ENCODE measurements at regions not wholly inside any gene's neighbourhood (a gene's known extent, or its start where the extent isn't known, plus 50 kb on each side); places are given as distances from the start of the nearest gene placed in this dataset.
"Not testable (repeated sequence)": the region's sequence is repeated elsewhere in the genome, so short reads cannot be mapped to it uniquely, and the experiment has no call there.

DNA sequence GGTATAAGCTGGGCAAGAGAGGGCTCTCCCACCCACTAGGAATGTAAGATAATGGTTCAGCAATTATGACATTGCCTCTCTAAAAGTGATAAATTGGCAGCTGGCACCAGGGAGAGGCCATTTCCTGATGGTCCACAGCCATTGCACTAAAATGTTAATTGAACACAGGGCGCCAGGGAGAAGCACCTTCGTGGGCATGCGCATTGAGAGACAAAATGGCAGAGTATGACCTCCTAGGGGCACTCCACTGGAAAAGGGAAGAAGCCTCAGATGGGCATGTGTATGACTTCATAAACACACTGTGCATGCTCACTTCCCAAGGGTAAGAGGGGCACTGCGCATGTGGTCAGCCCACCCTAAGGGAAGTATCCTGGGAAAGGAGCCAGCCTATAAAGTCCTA, 419.2 kb downstream of the AGTPBP1 start:
- no peak for DNase-seq

DNA sequence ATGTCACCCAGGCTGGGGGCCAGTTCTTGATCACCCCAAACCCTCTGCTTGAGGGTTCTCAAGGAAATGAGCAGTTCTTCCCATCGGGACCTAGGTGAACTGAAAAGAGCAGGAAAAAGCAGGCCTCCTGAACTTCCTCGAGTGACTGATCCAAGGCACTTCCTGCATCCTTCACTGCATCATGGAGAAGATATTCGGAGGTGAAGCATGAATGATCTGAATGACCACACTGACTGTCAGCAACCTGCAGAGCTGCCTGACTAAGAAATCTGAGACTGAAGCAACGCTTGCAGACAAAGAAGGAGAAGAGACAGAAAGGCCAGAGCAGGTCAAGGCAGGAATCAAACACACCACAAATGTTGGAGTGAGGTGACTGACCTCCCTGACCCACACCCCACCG, 420.2 kb downstream of the AGTPBP1 start:
- DNase-seq: no peak

DNA sequence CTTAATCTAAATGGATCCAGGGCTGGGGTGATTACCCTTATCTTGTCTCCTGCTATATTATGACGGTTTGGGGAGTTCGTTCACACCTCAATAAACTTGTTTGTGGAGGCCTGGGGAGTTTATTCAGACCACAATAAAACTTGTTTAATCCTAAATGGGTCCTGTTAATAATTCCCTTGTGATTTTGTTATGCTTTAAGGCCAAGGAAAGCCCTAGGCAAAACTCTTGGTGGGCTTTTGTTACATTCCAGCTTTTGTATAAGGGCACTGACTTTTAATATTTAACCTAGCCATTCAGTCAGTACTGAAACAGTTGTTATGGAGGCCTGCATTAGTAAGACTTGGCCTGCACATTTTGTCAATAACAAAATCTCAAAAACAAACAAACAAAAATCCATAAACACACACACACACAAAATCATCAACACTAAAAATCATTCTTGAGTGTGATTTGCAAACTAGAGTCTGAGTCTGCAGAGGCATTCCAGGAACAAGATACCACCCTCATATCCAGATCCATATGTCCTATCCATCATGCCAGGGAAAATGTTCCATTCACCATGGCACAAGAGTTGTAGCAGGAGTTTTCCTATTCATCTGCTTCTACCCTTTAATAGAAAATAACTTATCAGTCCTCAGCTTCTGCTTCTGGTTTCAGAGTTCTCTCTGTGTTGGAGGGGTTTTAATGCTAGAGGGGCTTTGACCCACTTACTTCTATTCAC, 421.7 kb downstream of the AGTPBP1 start:
- DNase-seq: no peak

DNA sequence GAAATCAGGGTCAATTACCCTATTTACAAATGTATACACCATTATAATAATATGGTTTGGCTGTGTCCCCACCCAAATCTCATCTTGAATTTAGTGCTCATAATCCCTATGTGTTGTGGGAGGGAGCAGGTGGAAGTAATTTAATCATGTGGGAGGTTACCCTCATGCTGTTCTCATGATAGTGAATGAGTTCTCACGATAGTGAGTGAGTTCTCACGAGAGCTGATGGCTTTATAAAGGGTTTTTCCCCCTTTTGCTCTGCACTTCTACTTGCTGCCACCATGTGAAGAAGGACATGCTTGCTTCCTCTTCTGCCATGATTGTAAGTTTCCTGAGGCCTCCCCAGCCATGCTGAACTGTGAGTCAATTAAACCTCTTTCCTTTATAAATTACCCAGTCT, 426.2 kb downstream of the AGTPBP1 start:
- DNase-seq: not testable (repeated sequence)

DNA sequence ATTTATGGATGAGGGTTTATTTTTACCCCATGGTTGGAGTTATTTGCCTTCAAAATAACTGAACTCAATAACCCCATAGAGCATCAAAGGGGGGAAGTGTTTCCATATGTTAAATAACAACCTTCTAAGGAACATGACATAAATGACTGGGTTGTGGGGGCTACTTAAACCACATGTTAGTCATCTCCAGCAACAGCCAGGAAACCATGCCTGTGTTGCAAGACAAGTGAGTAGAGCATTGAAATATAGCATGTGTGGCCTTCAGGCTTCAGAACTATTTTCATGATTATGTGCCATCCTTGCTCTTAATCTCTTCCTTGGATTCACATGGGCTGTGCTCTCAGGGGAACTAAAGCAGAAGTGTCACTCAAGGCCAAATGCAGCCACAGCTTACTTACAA, 431.2 kb downstream of the AGTPBP1 start:
- peak; percentile 8 for DNase-seq

DNA sequence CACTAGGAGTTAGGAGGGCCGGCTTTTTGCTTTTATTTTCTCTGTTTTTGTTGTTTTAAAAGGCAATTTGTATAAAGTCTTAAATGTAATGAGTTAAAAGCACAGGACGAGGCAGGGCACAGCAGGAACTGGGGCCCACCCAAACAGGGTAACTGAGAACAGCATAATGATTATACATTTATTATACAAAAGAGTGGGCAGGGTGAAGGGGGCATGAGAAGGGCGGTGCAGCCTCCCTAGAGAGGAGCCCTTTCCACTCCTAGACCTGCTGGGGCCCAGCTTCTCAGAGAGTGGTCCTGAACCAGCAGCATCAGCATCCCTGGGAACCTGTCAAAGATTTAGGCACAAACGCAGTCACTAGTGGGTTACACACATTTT, 438.0 kb downstream of the AGTPBP1 start:
- no peak for DNase-seq

DNA sequence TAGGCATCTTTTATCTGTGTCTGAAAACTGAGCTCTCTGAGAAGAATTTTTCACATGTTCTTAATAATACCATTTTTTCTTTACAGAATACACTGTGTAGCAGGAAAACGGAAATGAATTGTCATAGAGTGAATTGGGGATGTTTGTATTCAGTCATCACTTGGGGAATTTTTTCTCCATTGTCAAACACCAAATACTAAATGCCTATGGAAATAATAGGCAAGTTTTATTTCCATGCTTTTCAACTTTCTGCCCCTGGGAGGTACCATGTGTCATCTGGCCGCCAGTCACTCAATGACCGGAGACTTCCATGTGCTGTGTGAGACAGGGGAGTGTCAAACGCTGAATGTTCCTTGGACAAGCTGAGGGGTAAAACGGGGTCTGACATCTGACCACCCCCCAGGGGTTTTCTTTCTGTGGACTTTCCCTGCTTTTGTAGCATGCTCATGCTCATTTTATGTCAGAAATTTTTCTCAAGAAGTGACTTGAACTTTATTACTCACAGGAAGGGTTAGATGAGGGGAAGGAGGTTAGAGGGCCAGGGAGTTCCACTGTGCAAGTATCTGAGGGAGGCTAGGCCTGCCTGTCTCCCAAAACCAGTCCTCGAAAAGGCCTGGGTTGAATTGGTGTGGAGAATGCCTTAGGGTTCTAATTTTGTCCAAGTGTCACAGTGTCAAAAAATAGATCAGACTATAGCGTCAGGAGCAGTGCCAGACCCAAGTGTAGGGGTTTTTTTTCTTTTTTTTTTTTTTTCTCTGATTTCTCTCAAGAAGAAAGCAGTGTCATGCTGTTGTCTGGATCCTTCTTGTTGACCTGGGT, 438.6 kb downstream of the AGTPBP1 start:
- DNase-seq: no peak

DNA sequence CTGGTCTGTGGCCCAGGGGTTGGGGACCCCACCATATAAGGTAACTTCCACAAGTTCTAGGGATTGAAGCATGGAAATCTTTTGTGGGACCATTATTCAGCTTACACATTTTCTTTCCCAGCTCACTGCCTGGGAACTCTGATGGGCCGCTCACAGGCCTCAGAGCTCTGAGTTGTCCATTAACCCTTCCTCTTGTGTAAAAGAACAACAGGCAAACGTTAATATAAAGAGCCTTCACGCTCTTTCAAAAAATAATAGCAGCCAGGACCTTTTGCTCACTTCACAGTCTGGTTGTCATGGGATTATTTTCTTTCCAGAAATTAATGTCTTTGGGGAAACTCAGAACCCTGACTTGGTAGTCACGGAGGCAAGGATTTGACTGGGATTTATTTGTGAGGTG, 443.3 kb downstream of the AGTPBP1 start:
- DNase-seq: no peak

DNA sequence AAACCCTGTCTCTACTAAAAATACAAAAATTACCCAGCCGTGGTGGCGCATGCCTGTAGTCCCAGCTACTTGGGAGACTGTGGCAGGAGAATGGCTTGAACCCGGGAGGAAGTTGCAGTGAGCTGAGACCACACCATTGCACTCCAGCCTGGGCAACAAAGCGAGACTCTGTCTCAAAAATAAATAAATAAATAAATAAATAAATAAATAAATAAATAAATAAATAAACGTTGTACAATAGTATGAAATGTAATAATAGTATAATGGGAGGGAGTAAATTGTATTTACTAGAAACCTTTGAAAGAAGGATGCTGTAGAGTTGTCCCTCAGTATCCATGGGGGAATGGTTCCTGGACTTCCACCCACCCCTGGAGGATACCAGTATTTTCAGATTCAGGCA, 446.5 kb downstream of the AGTPBP1 start:
- DNase-seq: not testable (repeated sequence)

DNA sequence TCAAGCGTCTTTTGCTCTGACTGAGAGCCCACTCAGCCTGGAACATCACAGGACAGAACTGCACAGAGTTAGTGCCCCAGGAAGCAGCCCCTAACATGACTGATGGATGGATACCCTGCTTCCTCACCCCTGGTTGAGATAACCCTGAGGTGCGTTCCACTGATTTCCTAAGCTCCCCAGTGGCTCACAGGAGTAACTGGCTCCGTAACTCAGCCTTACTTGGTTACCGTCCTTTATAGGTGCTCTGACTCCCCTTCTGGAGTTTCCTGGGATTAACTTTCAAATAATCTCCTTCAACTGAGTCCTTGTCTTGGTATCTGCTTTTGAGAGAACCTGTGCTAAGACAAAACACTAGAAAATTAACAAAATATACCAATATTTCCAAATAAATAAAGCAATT, 449.5 kb downstream of the AGTPBP1 start:
- no peak for DNase-seq

DNA sequence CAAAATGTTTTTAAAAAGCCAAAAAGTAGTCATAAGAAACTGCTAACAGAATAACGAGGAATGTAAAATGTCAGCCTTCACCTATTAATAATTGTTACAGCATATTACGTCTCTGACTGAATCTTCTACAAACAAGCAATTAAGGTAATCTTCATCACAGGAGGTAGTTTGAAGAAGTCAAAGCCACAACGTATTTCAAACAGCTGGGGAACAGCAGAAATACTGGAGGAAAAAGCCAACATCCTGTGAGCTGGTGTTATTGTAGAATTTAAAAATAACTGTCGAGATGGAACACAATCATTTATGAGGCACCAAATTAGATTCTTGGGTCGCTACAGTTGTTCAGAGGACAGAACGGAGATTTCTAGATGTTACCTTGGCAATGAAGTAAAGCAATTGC, 450.5 kb downstream of the AGTPBP1 start:
- DNase-seq: no peak

DNA sequence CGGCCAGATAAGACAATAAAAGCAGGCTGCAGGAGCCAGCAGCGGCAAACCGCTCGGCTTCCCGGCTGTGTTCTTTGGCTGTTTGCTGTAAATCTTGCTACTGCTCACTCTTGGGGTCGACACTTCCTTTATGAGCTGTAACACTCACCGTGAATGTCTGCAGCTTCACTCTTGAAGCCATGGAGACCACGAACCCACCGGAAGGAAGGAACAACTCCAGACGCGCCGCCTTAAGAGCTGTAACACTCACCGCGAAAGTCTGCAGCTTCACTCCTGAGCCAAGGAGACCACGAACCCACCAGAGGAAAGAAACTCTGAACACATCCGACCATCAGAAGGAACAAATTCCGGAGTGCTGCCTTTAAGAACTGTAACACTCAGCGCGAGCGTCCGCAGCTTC, 451.7 kb downstream of the AGTPBP1 start:
- peak; percentile 21 for DNase-seq

DNA sequence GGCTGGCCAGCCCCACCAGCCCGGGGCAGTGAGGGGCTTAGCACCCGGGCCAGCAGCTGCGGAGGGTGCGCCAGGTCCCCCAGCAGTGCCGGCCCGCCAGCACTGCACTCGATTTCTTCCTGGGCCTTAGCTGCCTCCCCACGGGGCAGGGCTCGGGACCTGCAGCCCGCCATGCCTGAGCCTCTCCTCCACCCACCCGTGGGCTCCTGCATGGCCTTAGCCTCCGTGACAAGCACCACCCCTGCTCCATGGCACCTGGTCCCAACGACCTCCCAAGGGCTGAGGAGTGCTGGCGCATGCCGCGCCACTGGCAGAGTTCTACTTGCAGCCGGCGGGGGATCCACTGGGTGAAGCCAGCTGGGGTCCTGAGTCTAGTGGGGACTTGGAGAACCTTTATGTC, 452.6 kb downstream of the AGTPBP1 start:
- no peak for DNase-seq

DNA sequence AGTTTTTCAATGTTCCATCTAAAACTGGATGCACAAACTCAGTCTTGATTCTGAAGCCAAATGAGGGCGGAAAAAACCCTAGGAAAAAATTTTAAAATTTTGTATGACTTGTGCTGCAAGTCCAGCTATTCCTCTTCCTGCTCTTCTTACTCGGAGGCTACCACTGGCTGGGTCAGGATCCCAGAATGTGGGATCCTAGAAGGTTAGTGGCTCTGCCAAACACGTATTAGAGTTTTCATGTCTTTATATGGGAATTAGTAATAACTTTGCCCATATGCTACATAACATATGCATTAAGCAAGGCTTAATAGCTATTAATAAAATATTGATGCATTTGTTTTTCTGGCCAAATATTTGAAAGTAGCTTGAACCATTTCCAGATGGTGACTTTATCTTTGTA, 458.3 kb downstream of the AGTPBP1 start:
- no peak for DNase-seq

DNA sequence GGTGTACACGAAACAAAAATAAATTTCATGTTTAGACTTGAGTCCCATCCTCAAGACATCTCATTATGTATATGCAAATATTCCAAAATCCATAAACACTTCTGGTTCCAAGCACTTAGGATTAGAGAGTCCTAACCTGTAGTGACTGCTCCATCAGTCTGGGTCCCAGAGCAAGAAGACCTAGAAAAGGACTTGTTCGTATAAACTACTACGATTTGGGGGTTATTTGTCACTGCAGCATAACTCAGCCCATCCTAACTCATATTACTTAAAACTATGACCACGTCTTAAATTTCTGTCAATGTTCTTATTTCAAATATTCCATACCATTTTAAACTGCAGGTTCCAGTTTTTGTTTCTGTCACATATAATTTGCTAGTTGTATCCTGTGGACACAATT, 463.0 kb downstream of the AGTPBP1 start:
- no peak for DNase-seq

DNA sequence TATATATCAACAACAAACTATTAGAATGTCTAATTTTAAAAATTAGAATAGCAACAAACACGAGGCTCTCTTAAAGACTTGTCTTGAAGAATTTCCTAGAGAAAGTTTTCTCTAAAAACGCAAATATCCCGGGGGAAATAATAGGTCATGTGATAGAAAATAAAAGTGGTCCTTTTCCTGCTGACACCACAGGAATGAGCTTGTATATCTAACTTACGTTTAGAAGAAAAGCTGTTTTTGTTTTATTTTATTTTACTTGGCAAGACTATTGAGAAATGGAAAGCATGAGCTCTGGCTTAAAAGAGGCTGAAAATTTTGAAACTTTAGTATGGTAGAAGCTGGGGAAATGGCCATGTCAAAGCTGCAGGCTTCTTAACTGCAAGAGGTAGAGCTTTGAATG, 465.0 kb downstream of the AGTPBP1 start:
- DNase-seq: no peak

DNA sequence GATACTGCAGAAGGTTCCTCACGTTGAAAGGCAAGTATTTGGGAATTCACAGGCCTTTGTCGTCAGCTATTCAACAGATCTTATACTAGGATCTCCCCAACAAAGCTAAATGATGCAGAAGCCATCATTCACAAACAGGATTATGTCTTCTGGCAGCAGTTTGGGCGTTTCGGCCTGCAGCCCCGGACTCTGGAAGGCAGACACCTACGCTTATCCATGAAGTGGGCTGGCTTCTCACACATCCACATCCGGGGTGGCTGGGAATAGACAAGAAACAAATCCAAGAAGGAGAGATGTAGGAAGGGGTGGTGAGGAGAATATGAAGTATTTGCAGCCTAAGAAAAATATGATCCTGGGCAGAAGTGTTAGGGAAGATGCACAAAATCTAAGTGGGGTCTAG, 471.9 kb downstream of the AGTPBP1 start:
- no peak for DNase-seq

DNA sequence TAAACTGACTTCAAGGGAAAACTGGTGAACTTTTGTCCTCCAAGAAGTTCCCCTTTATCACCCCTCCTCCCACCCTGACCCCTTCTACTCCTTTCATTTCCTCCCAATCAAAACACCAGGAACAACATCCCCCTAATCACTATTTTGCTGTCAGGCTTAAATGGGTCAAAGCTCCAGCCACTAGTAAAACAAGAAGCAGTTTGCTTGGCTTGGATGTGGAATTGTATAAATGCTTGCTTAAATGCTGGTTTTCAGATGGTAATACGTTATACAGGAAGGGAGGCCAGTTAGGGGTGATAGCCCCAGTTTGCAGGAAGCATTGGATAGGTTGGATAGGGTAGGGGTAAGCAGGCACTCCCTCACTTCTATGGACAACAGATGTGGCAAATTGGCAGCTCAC, 473.6 kb downstream of the AGTPBP1 start:
- DNase-seq: no peak

DNA sequence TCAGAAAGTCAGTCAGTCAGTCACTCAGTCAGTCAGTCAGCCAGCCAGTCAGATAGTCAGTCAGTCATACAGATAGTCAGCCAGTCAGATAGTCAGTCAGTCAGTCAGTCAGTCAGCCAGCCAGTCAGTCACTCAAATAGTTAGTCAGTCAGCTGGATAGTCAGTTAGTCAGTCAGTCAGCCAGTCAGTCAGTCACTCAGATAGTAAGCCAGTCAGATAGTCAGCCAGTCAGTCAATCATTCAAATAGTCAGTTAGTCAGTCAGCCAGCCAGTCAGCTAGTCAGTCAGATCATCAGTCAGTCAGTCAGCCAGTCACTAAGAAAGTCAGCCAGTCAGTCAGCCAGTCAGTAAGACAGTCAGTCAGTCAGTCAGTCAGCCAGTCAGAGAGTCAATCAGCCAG, 477.1 kb downstream of the AGTPBP1 start:
- DNase-seq: no peak

DNA sequence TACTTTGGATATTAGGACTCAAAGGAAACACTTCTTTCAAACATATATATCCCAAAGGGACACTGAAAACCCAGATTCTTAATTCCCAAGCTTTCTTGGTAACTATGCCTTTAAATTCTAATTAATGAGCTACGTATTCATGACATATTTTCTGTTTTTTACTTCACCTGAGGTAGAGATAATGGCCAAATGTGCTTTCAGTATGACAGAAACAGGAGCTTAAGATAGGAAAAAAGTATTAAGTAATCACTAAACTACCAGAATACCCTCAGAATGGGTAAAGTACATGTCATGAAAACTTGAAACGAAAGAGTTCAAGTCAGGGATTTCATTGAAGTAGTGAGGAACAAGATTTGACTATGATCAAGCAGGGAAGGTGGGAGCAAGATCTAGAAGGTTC, 478.5 kb downstream of the AGTPBP1 start:
- DNase-seq: no peak

DNA sequence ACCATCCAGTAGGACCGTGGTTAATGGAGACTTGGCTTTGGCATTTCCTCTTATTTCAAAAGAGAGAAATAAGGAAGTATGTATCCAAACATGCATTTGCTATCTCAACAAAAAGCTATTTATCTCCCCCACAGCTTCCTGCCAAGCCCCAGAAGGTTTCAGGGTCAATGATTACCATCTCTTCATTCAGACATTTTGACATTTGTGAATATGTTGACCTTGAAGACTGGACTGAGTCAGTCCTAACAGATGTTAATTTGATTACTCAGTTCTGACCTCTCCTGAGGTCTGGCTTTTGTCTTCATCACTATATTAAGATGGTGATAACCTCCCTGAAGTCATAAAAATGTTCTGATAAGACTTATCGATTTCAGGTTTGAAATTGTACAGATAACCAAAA, 479.4 kb downstream of the AGTPBP1 start:
- DNase-seq: no peak

DNA sequence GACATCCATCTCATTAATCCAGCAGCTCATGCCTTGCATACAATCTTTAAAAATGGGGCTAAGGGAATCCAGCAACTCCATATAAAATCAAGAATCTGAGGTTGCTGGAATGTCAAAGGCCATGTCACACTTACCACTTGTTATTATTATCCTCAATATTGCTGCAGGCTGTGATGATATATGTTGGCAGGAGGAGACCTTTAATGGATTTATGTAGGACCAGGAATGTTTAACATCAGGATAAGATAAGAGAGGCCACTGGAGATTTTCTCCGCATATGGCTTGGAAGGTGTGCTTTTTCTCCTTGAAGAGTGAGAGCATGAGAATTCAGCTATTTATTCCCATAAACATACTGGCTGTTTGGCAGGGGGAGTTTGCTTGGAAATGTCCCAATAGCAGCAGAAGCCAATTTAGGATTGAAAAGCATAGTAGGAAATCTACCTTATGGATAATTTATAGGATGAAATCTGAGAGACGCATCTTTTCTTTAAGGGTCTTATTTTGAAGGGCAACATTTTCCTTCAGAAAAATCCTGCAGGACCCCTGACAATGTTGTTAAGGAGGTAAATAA, 481.4 kb downstream of the AGTPBP1 start:
- no peak for DNase-seq

DNA sequence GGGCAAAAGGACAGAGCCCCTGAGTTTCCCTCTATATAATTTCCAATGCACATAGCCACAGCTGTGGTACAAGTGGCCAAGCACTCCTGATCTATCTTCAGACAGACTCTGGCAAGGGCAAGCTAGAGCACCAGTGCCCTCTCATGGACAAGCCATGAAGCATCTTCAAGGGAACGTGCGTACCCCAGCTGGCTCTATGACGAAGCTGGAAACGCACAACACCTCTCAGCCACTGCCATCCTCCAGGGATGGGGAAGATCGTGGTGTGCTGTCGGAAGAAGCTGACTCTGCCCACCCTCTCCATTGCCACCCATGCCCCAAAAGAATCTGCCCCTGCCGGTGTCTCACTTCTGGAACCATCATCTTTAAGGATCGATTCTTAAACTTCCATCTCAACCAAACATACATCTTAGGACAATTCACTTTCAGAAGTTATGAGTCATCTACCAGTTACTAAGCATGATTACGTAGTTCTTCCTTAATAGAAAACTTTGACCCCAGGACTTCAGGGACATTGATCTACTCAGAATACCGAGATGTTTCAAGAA, 482.9 kb downstream of the AGTPBP1 start:
- peak; percentile 28 for DNase-seq

DNA sequence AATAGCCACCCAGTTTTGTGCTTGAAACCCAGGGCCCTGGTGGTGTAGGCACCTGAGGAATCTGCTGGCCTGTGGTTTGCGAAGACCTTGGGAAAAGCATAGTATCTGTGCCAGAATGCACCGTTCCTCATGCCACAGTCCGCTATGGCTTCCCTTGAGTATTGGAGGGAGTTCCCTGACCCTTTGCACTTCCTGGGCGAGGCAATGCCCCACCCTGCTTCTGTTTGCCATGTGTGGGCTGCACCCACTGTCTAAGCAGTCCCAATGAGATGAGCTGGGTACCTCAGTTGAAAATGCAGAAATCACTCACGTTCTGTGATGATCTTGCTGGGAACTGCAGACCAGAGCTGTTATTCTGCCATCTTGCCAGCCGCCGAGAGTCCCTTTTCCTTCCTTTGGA, 483.5 kb downstream of the AGTPBP1 start:
- DNase-seq: no peak
